OCI-M1 (cell line): ENCODE measurements at regions not wholly inside any gene's neighbourhood (a gene's known extent, or its start where the extent isn't known, plus 50 kb on each side); places are given as distances from the start of the nearest gene placed in this dataset.

Experiments used
- DNase-seq: peaks from one replicate; lab custom pipeline; 2025; lab: John Stamatoyannopoulos, UW

GRCh38 chr5:175579742-175580432, 78.0 kb upstream of the HRH2 start:
- no peak for DNase-seq

- no peak for DNase-seq
These were observed 75.2 kb upstream of the HRH2 start for GRCh38 chr5:175582697-175583096.

GRCh38 chr5:175585567-175585966, 72.3 kb upstream of the HRH2 start:
- DNase-seq, result no peak

GRCh38 chr5:175588709-175589429, 69.0 kb upstream of the HRH2 start:
- DNase-seq, result no peak

DNA sequence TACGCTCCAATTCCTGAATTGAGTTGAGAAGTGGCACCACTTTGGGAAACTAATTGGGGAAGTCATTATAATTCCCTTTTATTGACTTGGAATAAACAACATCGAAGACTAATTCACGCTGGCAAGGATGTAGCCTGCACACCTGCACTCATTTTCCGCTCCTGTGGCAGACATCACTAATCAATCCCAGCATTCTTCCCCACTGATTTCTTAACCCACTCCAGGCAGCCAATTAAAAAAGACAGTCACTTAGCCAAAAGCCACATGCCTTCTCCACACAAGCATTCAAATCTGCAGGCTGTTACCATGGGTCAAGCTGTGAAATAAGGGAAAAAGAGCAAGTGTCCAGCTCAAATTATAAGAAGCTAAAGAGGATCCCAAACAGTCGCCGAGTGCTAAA, 68.2 kb upstream of the HRH2 start:
- no peak for DNase-seq

DNA sequence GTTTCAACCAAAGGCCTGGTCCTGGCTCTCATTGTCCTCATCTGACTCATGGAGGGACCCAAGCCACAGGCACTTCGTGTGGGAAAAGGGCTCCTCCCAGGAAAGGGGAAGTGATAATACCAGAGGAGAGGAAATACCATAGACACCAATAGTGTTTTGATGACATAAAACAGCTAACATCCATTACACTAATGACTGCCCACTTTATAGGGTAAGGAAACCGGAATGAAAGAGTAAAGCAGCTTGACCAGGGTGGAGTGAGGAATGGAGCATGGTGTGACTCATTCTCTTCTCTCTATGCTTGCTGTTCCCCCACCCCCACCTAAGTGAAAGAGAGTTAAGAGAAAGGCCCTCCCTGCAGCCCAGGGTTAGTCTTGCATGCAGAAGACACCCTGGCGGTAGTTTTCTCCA, 67.4 kb upstream of the HRH2 start:
- DNase-seq, result peak; percentile 9

DNA sequence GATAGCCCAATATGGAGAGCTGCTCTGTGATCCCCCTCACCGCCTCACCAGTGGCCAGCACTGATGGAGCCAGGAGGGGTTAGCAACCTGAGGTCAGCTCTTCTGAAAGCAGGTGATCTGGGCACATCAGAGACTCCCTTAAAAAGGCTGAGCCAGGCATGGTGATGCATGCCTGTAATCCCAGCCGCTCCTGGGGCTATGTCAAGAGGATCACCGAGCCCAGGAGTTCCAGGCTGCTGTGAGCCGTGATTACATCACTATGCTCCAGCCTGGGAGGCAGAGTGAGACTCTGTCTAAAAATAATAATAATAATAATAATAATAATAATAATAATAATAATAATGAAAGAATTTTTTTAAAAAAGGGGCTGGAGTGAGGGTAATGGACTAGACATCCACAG, 66.6 kb upstream of the HRH2 start:
- no peak for DNase-seq

DNA sequence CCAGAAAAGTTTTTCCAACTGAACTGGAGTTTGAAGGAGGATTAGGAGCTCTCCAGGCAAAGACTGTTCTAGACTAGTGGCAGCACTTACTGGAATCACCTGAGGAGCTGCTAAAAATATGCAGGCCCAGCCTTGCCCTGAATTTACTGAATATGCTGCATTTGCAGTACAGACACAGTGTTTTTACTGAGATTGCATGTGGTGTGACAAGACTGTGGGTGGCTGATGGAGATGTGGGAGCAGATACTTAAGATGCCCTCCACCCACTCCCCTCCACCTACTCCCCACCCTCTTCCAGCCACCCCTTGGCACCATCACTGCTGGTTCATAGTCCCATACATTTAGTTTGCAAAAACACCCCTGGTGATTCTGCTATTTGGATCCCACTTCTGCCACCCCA, 64.1 kb upstream of the HRH2 start:
- DNase-seq, result no peak

- DNase-seq, result no peak
These were observed 62.0 kb upstream of the HRH2 start for GRCh38 chr5:175595905-175596304.

DNA sequence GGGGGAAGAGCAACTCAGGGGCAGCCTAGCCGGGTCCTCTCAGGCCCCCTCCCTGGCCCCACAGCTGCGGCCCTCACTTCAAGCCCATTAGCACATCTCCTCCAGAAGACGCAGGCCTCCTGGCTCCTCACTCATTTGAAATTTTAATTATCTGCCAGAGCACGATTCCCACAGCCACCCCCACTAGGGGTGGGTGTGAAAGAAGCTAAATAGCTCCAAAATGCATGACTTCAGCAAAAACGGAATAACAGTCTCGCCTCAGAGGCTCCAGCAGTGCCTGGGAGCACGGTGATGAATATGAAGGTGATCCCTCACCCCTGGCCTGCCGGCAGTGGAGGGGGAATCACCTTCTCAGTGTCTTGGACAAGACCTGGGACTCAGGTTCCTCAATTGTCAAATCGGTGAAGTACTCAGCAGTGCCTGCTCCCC, 61.1 kb upstream of the HRH2 start:
- DNase-seq, result no peak

DNA sequence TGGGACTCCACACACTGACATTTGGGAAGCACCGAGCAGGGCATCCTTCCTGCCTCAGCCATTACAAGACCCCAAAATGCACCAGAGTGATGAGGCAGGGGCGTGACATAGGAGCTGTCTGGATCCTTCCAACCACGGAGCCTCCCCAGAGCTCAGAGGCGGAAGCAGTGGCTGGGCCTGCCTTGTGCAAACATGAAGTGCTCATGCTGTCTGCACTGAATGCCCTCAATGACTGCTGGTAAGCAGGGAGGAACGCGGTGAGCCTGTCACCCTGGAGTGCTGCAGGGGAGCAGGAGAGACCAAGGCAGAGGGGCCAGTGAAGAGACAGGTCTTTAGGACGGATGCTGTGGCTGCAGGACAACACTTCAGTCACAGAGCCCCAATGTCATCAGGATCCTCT, 60.2 kb upstream of the HRH2 start:
- no peak for DNase-seq

GRCh38 chr5:175598774-175599173, 59.1 kb upstream of the HRH2 start:
- no peak for DNase-seq

DNA sequence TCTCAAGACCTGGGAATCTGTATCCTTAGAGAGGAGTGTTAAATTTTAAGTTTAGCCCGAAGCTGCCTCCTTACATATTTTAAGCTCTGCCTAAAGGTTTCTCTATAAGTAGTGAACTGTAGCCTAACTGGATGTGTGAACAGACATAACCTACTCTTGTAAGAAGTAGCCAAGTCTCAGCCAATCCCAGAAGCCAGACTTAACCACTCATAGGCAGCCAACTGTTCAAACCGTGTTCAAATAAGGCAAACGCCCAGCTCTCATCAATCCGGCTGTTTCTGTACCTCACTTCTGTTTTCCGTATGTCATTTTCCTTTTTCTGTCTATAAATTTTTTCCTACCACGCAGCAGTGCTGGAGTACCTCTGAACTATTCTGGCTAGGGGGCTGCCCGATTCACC, 58.7 kb upstream of the HRH2 start:
- no peak for DNase-seq

- no peak for DNase-seq
These were observed 53.7 kb upstream of the HRH2 start for GRCh38 chr5:175603987-175604739.

DNA sequence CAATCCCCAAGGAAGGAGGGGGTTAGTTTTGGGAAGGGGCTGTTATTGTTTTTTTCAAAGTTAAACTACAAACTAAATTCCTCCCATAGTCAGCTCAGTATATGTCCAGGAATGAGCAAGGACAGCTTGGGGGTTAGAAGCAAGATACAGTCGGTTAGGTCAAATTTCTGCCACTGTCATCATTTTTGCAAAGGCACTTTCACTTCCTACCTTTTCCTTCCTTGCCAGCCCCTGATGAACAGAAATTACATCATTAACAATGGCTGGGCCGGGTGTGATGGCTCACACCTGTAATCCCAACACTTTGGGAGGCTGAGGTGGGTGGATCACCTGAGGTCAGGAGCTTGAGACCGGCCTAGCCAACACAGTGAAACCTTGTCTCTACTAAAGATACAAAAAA, 51.5 kb upstream of the HRH2 start:
- DNase-seq, result no peak
